Breast epithelium (tissue), 4 donors: ENCODE measurements at regions not wholly inside any gene's neighbourhood (a gene's known extent, or its start where the extent isn't known, plus 50 kb on each side); places are given as distances from the start of the nearest gene placed in this dataset.

Source experiments
- DNase-seq, 2 donors: peaks; one replicate each; pipeline ENCODE4 v3.0.0-alpha.2; 2019; ENCODE audit warnings: low spot score in 2 of 2
- H3K27ac ChIP-seq, 2 donors: fragments of 200-600 bp; sonication (generic) in 1 of 2; one replicate each; pipeline ENCODE4 v1.5.1; 2016 to 2019; ENCODE audit warnings: mild to moderate bottlenecking in 1 of 2
- H3K27me3 ChIP-seq, 2 donors: fragments of 200-600 bp; sonication (generic) in 1 of 2; one replicate each; pipeline versions ENCODE4 v1.5.1 to v1.6.0; 2017 to 2019; ENCODE audit warnings: control low read depth in 1 of 2, mild to moderate bottlenecking in 1 of 2
- H3K36me3 ChIP-seq: fragments of 200-600 bp; one replicate; pipeline ENCODE4 v1.5.1; 2019
- H3K4me1 ChIP-seq, 2 donors: fragments of 200-600 bp; sonication (generic); one replicate each; pipeline ENCODE4 v1.5.1; 2016 to 2019; ENCODE audit warnings: control low read depth in 1 of 2
- H3K4me3 ChIP-seq, 3 donors: fragments of 200-600 bp; sonication (generic); 1 replicate in 2 of 3; 2 replicates in 1 of 3; pipeline ENCODE4 v1.5.1; 2016 to 2019; ENCODE audit warnings: mild to moderate bottlenecking in 3 of 3, moderate library complexity in 2 of 3
- H3K9me3 ChIP-seq, 2 donors: fragments of 200-600 bp; sonication (generic) in 1 of 2; one replicate each; pipeline ENCODE4 v1.5.1; 2016 to 2019; ENCODE audit warnings: control low read depth in 1 of 2
- POLR2A ChIP-seq: fragments of 450-650 bp; IDR thresholded peaks from one replicate; pipeline ENCODE4 v1.6.1; 2016; ENCODE audit warnings: antibody characterized with exemption, mild to moderate bottlenecking, moderate library complexity
- POLR2AphosphoS5 ChIP-seq, 3 donors: sonication (generic); formaldehyde crosslinking; IDR thresholded peaks; one replicate each; pipeline ENCODE4 v1.6.1; 2017; ENCODE audit warnings: antibody characterized with exemption in 3 of 3
- intact Hi-C: fragments of 100-400 bp; cut with DNase I; formaldehyde crosslinking; loops from one replicate; pipeline ENCODE4 v1.15.1; 2023; ENCODE audit warnings: low total_unique reads
- TF ChIP-seq, protein P1 (sequence below), 3 donors: fragments of 450-650 bp; IDR thresholded peaks; one replicate each; pipeline ENCODE4 v1.5.1; 2016 to 2017; ENCODE audit warnings: antibody characterized with exemption in 3 of 3, mild to moderate bottlenecking in 3 of 3, moderate library complexity in 3 of 3

DNA sequence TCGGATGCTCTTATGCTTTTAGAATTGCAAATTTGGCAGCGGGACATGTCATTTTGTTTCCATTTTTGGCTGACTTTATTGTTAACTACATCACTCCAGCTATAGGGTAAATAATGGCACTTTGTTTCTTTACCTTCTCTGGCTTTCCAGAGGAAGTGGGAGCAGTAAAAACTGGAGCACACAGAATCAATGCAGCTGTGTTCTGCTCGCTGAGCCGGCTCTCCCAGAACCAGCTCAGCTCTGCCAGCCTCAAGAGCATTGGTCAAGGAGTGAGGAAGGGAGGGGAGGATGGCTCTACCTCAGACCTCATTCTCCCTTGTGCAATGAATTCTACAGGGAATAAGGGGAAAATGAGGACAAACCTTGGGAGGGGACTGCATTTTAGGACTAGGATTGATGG is 50.5 kb upstream of the SPATA13 start:
- Histone ChIP-seq H3K27ac (peak overlapping the region in 1 of 2 donors; percentile 68), H3K4me3 (no peak overlapping the region), H3K27me3 (no peaks in the 10 kb centered on the region), H3K9me3 (no peaks in the 10 kb centered on the region), H3K4me1 (no peaks in the 10 kb centered on the region), H3K36me3 (no peaks in the 10 kb centered on the region)
- intact Hi-C loops = no loop called here
- TF ChIP-seq POLR2A (no peak), POLR2AphosphoS5 (IDR thresholded peaks at IDR 0.05) (no peak)
- TF ChIP-seq, protein P1, sequence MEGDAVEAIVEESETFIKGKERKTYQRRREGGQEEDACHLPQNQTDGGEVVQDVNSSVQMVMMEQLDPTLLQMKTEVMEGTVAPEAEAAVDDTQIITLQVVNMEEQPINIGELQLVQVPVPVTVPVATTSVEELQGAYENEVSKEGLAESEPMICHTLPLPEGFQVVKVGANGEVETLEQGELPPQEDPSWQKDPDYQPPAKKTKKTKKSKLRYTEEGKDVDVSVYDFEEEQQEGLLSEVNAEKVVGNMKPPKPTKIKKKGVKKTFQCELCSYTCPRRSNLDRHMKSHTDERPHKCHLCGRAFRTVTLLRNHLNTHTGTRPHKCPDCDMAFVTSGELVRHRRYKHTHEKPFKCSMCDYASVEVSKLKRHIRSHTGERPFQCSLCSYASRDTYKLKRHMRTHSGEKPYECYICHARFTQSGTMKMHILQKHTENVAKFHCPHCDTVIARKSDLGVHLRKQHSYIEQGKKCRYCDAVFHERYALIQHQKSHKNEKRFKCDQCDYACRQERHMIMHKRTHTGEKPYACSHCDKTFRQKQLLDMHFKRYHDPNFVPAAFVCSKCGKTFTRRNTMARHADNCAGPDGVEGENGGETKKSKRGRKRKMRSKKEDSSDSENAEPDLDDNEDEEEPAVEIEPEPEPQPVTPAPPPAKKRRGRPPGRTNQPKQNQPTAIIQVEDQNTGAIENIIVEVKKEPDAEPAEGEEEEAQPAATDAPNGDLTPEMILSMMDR (IDR thresholded peaks at IDR 0.05) = no peak
- peak in 1 of 2 donors; percentile 50 for DNase-seq
